Dermis microvascular lymphatic vessel endothelial cell (primary cell): ENCODE measurements at regions not wholly inside any gene's neighbourhood (a gene's known extent, or its start where the extent isn't known, plus 50 kb on each side); places are given as distances from the start of the nearest gene placed in this dataset.
"Not testable (repeated sequence)": the region's sequence is repeated elsewhere in the genome, so short reads cannot be mapped to it uniquely, and the experiment has no call there.

Experiments used
- DNase-seq, 2 donors: peaks; one replicate each; pipeline versions ENCODE4 v3.0.0 to v3.0.0-alpha.2; 2010; ENCODE audit warnings: low read depth in 2 of 2

DNA sequence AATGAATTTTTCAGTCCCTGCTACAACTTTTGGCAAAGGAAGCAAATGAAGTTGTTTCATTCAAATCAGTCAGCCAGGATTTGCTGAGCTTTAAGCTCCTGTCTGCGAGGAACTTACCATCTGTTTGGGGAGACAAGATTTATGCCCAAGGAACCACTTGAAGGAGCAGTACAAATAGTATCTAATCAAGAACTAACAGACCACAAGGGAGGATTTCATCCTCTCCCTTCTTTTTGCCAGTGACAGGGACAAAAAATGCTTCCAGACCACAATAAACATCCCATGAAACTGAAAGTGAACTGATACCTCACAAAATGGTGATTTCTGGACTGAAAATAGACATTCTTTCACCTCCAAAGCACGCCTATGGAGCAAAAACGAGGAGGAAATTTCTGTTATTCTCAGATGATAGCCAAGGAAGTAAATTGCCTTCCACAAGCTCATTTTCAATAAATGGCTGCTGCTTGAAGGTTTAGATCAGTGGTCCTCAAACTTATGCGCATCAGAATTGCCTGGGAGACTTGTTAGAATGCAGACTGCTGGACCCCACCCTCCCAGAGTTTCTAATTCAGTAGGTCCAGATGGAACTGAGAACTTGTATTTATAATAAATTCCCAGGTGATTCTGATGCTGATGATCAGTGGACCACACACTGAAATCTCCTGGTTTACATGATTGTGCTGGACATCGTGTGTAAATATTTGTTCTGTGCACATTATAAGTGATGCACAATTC lies 202.4 kb upstream of the GADL1 start:
- DNase-seq, result no peak

DNA sequence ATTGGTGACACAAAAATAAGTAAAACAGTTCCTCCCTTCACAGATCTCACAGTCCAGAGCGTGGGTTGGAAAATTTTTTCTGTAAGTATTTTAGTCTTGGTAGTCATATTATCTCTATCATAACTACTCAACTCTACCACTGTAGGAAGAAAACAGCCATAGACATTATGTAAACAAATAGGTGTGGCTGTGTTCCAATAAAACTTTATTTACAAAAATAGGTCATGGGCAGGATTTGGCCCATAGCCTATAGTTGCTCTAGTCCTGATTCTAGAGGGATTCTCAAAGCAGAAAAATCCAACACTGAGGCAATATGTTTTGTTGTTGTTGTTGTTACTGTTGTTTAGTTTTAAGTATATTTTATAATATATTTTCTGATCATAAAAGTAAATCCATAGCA lies 206.1 kb upstream of the GADL1 start:
- no peak for DNase-seq

DNA sequence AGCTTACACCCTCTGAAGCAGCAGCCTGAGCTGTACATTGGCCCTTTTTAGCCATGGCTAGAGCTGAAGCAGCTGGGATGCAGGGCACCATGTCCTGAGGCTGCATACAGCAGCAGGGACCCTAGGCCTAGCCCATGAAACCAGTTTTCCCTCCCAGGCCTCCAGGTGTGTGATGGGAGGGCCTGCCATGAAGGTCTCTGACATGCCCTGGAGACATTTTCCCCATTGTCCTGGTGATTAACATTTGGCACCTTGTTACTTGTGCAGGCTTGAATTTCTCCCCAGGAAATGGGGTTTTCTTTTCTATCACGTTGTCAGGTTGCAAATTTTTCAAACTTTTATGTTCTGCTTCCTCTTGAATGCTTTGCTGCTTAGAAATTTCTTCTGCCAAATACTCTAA lies 206.8 kb upstream of the GADL1 start:
- not testable (repeated sequence) for DNase-seq

DNA sequence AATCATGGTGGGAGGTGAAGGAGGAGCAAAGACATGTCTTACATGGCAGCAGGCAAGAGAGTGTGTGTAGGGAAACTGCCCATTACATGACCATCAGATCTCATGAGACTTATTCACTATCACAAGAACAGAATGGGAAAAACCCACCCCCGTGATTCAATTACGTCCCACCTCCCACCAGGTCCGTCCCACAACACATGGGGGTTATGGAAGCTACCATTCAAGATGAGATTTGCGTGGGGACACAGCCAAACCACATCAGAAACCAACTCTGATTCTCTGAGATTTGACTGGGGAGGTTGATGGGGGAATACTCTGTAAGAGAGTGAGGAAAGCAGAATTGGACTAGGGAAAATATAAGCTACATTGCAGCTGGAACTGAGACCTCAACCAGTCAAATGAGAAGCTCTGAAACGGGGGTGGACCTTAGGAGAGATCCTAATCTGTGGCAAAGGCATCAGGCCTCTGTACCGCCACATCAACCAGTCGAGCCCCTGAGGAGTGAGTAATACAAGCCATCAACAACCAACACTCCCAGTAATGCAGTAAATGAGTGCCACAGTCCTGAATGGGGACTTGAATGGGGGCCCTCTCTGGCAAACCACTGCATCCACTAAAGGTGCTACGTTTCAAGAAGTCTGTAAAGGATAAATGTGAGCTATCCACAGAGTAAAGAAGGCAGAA lies 207.9 kb upstream of the GADL1 start:
- no peak for DNase-seq

DNA sequence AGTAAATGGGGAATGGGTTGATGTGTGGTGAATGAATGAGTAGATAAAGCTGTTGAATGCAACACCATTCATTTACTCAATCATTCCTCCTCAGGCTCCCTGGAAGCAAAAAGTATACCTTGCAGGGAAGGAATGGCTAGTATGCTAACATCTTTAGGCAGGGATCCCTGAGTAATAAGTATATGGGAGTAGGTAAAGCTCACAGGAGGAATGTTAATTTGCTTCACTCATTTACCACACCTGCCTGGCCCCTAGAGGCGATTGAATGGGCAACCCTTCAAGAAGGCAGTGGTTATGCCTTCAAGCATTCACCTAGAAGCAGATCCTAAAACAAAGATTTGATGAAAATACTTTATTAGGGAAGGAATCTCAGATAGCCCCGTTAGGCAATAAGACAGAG lies 208.7 kb upstream of the GADL1 start:
- no peak for DNase-seq

DNA sequence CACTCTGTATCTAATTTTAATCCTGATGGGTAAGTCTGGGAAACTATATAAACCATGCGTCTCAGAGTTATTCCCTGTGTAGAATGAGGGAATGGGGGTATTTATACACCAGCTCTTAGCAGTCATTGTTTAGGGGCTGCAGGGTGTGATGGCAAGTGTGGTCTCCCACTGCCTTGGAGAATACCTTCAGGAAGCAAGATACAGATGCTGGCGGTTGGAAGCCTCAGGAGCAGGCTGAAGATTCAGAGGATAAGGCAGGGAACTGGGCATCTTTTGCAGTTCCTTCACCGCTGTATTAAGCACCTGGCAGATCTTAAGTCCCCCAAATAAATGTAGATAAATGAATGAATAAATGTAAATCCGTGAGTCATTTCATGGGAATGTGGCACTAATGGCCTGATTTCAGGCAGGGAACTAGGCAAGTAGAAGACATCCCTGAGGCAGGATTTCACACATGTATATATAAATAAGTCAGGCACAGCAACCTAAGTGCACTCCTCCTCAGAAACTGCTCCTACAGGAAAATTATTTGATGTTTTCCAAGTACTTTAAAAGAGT lies 209.2 kb upstream of the GADL1 start:
- DNase-seq, result no peak

DNA sequence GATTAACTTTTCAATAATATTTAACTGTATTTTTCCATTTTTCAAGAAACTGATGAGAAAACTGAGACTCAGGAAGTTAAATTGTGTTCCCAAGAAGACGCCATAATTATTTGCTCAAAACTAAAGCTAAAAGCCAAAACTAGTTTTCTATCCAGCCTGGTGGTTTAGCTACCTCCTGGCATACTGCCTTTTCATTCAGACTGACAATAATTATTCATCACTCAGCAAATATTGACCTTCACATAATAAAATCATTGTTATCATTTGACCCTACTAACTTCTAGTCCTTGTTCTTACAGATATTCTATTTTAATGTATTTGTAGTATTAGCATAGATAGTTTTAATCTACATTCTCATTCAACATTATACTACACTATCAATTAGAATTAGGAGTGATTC lies 210.6 kb upstream of the GADL1 start:
- DNase-seq, result peak in 1 of 2 donors; percentile 28

DNA sequence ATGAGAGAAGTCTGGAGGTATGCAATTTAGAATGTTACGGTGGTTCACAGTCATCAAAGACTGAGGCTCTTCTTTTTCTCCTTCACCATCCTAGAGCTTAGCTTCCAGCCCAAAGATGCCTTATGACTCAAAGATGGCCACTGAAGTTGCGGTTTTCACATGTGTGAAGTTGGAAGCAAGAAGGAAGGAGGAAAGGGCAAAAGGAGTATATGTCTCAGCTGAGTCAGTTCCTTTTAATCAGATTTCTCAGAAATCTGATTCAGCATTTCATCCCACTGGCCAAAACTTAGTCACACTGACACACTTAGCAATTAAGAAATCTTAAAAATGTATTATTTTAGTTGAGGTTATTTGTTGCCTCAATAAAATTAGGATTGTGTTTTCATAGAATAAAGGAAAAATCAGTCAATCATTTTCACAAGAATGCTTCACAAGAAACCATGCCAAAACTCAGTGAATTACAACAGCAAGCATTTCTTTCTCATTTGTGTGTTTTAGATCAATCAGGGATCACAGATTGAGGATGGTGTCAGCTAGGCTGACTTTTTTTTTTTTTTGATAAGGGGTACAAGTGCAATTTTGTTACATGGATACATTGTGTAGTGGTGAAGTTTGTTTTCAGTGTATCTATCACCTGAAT lies 211.1 kb upstream of the GADL1 start:
- peak in 1 of 2 donors; percentile 59 for DNase-seq

DNA sequence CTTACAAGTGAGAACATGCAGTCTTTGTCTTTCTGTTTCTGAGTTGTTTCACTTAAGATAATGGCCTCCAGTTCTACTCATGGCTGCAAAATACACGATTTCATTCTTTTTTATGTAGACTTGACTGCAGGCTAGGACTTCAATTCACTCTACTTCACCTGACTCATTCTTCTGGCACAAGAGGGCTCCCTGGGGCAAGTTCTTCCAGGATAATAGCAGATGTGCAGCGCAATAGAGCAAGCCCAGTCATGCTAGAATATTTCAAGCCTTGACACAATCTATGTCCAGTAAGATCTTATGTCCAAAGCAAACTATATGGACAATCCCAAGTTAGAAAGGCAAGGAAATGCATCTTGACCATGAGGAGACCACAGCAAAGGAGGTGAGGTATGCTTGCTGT lies 211.7 kb upstream of the GADL1 start:
- DNase-seq, result peak in 1 of 2 donors; percentile 13

DNA sequence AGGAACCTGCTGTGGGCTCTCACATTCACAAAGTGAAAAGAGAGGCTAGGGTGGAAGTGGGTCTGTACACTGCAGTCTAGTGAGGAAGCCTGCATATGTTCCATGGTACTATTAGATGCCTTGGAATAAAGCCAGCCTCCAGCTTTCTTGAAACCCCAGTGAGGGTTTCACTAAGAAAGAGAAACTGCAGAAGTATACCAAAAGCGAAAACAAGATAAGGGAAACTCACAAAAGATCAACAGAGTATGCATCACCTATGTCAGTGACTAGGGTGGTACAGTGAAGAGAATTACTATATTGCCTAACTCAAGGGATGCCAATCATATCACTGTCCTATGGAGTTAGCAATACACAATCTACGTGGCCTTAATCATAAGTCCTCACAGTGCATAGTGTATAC lies 212.5 kb upstream of the GADL1 start:
- no peak for DNase-seq

DNA sequence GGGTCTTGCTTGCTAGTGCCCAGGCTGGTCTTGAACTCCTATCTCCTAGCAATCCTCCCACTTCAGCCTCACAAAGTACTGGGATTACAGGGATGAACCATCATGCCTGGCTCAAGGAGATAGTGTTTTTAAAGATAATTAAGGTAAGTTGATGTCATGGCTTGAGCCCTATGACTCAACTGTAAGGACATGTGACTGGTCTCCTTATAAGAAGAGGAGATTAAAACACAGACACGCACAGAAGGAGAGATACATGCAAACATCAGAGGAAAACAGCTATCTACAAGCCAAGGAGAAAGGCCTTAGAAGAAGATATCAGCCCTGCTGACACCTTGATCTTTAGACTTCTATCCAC lies 220.4 kb upstream of the GADL1 start:
- DNase-seq, result no peak

DNA sequence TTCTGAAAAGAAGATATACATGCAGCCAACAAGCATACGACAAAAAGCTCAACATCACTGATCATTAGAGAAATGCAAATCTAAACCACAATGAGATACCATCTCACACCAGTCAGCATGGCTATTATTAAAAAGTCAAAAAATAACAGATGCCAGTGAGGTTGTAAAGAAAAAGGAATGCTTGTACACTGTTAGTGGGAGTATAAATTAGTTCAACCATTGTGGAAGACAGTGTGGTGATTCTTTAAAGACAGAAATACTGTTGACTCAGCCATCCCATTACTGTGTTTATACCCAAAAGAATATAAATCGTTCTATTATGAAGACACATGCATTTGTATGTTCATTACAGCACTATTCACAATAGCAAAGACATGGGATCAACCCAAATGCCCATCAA lies 221.1 kb upstream of the GADL1 start:
- DNase-seq, result not testable (repeated sequence)

DNA sequence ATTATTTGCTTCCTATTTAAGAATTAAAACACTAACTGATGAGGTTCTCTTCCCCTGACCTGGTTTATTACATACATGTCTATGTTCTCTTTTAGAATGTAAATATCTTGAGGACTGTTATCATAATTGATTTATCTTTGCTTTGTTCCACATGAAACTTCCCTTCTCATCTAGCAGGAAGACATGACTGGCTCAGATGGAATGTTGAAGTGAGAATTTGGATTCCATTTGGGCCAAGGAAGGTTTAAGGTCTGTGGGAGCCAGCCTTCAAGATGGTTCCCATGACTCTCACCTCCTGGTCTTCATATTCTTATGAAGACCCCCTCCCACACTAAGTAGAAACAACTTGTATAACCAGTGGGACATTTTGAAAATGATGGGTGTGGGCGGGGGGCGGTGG lies 222.2 kb upstream of the GADL1 start:
- peak in 1 of 2 donors; percentile 59 for DNase-seq

DNA sequence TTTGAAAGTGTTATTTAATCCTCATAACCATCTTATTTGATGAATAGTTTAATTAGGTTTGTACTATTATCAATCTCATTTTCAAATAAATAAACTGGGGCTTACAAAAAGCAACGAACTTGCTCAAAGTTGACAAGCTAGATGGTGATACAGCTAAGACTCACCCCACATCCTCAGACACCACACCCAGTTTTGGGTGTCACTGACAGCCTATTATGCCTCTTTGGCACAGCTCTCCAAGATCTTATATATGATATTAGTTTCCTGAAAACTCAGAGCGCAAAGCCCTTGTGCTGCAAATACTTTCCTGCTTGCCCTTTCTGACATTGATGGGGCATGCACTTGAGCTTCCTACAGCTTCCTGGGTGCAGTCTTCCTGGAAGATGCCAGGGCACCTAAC lies 223.4 kb upstream of the GADL1 start:
- no peak for DNase-seq

DNA sequence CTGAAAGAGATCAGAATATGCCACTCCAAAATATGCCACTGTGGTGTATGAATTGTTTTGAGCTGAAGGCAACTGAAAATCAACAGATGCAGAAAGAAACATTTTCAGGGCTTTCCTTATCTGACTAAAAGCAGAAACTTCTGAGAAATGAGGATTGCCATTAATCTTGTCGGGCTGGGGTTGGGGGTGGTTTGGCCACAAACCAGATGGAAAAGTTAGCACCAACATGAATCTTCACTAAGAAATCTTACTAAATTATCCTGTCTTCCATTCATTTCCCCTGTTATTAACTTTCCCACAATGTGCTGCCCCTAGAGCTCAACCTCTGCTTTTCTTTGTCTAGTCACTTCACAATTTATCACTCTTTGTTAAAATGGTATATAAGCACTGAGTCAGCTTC lies 229.9 kb upstream of the GADL1 start:
- no peak for DNase-seq

DNA sequence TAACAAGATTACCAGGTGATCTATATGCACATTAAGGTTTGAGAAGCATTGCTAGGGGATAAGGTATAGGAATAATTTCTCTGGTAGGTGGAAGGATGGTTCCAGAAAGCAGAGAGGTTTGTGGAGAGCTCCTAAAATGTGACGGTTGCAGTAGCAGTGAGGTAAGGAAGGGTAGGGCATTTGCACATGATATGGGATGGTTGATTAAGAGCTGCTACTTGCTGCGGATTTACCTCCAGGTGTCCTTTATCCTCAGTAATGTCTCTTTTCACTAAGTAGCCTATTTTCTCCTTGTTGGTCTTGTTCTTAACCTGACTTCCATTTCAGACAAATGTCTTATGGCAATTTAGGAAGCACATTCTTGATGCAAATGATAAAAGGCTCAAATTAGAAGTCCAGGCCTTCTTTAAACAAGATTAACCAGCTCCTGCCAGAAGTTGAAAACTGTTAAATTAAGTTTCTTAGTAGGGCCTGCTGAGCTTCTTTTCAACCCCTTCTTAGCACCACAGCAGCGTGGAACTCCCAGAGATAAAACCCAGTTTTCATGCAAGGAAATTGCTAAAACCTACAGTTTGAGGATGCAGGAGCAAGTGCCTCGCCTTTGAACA lies 231.1 kb upstream of the GADL1 start:
- no peak for DNase-seq

DNA sequence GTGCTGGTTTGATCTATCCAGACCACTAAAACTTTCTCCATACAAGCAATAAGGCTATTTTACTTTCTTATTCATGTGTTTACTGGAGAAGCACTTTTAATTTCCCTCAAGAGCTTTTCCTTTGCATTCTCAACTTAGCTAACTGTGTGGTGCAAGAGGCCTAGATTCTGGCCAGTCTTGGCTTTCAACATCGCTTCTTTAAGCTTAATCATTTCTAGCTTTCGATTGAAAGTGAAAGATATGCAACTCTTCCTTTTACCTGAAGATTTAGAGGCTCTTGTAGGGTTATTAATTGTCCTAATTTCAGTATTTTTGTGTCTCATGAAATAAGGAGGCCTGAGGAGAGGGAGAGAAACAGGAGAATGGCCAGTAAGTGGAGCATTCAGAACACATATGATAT lies 234.8 kb upstream of the GADL1 start:
- no peak for DNase-seq

DNA sequence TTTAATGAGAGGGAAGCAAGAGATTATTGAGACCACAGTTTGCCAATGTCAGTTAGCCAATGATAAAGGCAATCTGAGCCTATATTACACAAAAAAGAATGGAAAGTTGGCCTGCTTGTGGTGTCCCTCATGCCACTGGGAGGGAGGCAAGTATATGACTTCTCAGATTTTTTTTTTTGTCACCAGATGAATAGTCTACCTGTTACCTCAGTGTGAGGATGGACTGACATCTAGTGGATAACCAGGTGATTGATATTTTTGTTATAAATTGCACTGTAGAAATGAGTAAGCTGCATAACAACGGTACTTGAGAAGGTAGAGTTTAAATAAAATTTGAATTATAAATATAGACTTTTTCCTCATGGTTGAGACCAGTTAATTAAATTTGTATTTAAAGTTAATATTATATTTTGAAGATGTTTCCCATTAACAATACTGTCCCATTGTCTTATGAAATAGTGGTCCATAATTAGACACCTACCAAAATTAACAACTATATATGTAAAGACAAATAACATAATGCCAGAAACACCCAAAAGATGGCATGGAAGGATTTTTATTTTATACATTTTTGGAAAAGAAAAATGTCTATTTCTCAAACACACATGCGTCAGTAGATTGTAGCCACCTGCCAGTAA lies 237.8 kb upstream of the GADL1 start:
- peak; percentile 58 to 73 for DNase-seq

DNA sequence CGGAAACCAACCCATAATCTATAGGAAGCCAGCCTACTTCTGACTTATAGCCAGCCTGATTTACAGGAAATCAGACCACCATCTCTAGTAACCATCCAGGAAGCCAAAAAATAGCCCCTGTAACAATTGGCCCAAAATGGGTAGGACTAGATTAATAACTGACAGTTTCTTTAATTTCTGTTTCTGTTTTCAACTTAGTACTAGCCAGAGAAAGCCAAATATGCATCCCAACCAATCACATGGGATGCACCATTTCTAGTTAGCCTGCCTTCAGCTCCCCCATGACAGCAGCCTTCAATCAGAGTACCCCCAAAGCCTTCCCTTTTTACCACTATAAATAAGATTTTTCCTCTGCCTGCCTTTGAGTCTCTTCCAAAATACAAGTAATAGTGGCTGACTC lies 239.1 kb upstream of the GADL1 start:
- no peak for DNase-seq

DNA sequence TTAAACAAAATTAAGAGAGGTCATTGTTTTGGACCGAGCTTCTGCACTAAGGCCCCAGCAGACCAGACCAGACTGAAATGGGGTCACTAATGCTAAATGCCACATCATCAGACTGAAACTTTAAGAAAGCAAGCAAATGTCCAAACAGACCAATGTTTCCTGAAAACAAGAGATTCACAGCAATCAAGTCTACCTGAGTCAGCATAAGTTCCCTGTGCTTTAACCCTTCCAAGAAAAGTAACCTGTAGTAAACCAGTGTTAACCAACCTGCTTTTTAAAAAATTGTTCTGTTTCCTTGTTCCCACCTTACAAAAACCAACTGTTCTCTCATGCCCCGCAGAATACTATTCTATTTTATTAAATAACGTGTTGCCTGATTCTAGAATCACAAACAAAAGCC lies 241.1 kb upstream of the GADL1 start:
- DNase-seq, result no peak

DNA sequence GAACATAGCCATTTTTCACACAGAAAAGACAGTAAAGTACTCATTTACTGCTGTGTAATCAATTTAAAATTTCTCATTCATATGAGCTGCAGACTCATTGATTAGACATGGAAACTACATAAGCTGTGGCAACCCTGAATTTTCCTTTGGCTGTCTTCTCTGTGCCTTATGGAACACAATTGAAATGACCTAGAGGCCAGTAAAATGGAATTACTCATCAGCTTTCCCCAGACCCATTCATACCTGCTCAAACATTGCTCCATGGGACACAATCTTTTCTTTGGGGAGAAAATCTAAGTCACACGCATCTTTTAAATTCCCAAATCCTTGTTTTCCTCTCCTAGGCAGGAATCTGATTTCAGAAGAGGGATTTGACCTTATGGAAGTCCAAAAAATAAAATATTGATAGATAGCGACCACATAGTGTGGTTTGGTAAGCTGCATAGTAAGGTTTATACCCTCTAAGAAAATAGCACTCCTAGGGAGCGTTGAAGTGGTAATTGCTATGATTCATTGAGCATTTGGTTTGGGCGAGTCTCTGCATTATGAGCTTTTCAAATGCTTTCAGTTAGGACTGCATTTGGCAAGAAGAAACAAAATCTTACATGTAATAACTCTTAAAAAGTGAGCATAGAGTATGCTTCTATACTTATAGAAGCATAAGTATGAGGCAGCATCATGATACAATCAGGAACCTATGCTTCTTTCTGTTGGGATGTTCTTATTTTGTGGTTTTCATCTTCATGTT lies 243.4 kb upstream of the GADL1 start:
- DNase-seq, result no peak
